Panc1 (cell line): ENCODE measurements at regions not wholly inside any gene's neighbourhood (a gene's known extent, or its start where the extent isn't known, plus 50 kb on each side); places are given as distances from the start of the nearest gene placed in this dataset.

Source experiments
- ATAC-seq: fragments of 200-7000 bp; cut with Tn5 transposase; 2 replicates; pipeline ENCODE4 v1.9.1; 2020; ENCODE audit warnings: mild to moderate bottlenecking, moderate library complexity
- BruUV-seq: library from RNA; stranded (reverse); fragments of 400-500 nt; replicated peaks from 2 replicates; lab custom pipeline; 2021; lab: Mats Ljungman, UMichigan
- CTCF ChIA-PET: fragments of 300-600 bp; sonication (Branson Sonifier 250); formaldehyde crosslinking; loops from one replicate; lab custom pipeline; 2022; ENCODE audit warnings: antibody characterized with exemption; lab: Charles Lee
- POLR2A ChIA-PET: fragments of 300-600 bp; sonication (Branson Sonifier 250); formaldehyde crosslinking; loops from one replicate; lab custom pipeline; 2022; ENCODE audit warnings: antibody characterized with exemption; lab: Charles Lee
- DNase-seq: peaks from one replicate; pipeline ENCODE4 v3.0.0-alpha.2; 2010; ENCODE audit warnings: low read depth, low spot score
- H3K27ac ChIP-seq: 2 replicates; pipeline ENCODE4 v1.5.1; 2011; ENCODE audit warnings: mild to moderate bottlenecking, low read length, inconsistent platforms
- H3K27me3 ChIP-seq: fragments of 200-500 bp; sonication (Bioruptor generic); 2 replicates; pipeline ENCODE4 v1.6.0; 2014; ENCODE audit warnings: low read length, inconsistent platforms; ENCODE audit not compliant: control insufficient read depth, insufficient read depth
- H3K36me3 ChIP-seq: fragments of 200-500 bp; sonication (Bioruptor generic); 2 replicates; pipeline ENCODE4 v1.5.1; 2014; ENCODE audit warnings: inconsistent platforms, mild to moderate bottlenecking, low read length, moderate library complexity; ENCODE audit not compliant: control insufficient read depth, insufficient read depth
- H3K4me1 ChIP-seq: 2 replicates; pipeline ENCODE4 v1.5.1; 2011; ENCODE audit warnings: inconsistent platforms, mild to moderate bottlenecking, low read length, moderate library complexity; ENCODE audit not compliant: control insufficient read depth, insufficient read depth
- H3K4me3 ChIP-seq, 2 experiments: 2 replicates each; pipeline ENCODE4 v1.5.1; 2011 to 2012; ENCODE audit warnings: low read depth in 2 of 2, low read length in 2 of 2, mild to moderate bottlenecking in 2 of 2, inconsistent platforms in 1 of 2, moderate library complexity in 1 of 2
- H3K9me3 ChIP-seq: fragments of 200-500 bp; sonication (Bioruptor generic); 2 replicates; pipeline ENCODE4 v1.5.1; 2014; ENCODE audit warnings: low read depth, mild to moderate bottlenecking, inconsistent platforms, low read length, moderate library complexity; ENCODE audit not compliant: control insufficient read depth, insufficient read depth
- CTCF ChIP-seq: fragments of 450-650 bp; IDR thresholded peaks from 2 replicates; pipeline ENCODE4 v1.5.1; 2017; ENCODE audit warnings: mild to moderate bottlenecking
- POLR2AphosphoS5 ChIP-seq: IDR thresholded peaks from 2 replicates; pipeline ENCODE4 v1.6.1; 2012; ENCODE audit warnings: mild to moderate bottlenecking, low read depth, low read length, moderate library complexity
- REST ChIP-seq, 2 experiments: IDR thresholded peaks; 2 replicates each; pipeline ENCODE4 v1.6.1; 2011 to 2012; ENCODE audit warnings: low read depth in 2 of 2, control low read depth in 1 of 2, low read length in 1 of 2, mild to moderate bottlenecking in 1 of 2, moderate library complexity in 1 of 2; ENCODE audit not compliant: insufficient read depth in 1 of 2
- SIN3A ChIP-seq: IDR thresholded peaks from 2 replicates; pipeline ENCODE4 v1.6.1; 2012; ENCODE audit warnings: low read depth, mild to moderate bottlenecking, low read length, moderate library complexity, borderline replicate concordance; ENCODE audit not compliant: insufficient read depth
- TCF7L2 ChIP-seq: IDR thresholded peaks from 2 replicates; pipeline ENCODE4 v1.6.1; 2011; ENCODE audit warnings: mild to moderate bottlenecking, low read depth, low read length, inconsistent platforms
- in situ Hi-C: cut with HindIII; loops from 2 replicates; pipeline ENCODE4 v1.10.0; 2016; ENCODE audit warnings: low sequenced_read_pairs, low pct_unique_long_range_greater_than_20kb
- intact Hi-C: fragments of 100-400 bp; cut with micrococcal nuclease; formaldehyde crosslinking; loops from one replicate; pipeline ENCODE4 v1.10.0; 2022; ENCODE audit not compliant: unreplicated experiment

GRCh38 chr2:48039209-48039990 is 133.1 kb upstream of the FBXO11 start:
- H3K27ac ChIP-seq, result no peak overlapping the region
- H3K27me3 ChIP-seq, result peaks cover 4% of the 10 kb centered on the region
- in situ Hi-C loops, result no loop called here
- no peak overlapping the region for H3K4me3 ChIP-seq
- no peaks in the 10 kb centered on the region for H3K4me1 ChIP-seq
- intact Hi-C loops, result no loop called here
- H3K9me3 ChIP-seq, result no peaks in the 10 kb centered on the region
- H3K36me3 ChIP-seq, result no peaks in the 10 kb centered on the region
- DNase-seq, result no peak
- TF ChIP-seq CTCF (no peak), TCF7L2 (no peak)
- POLR2A ChIA-PET, result no interaction called here
- no TSS peak for BruUV-seq
- ATAC-seq, result no peak
- CTCF ChIA-PET, result no interaction called here

- intact Hi-C loops (no loop called here), in situ Hi-C loops (no loop called here)
- Histone ChIP-seq H3K4me1 (no peaks in the 10 kb centered on the region), H3K4me3 (no peak overlapping the region), H3K9me3 (no peaks in the 10 kb centered on the region), H3K27ac (no peak overlapping the region), H3K36me3 (no peaks in the 10 kb centered on the region), H3K27me3 (peaks cover 6% of the 10 kb centered on the region)
- DNase-seq (no peak), ATAC-seq (no peak)
- POLR2A ChIA-PET, result no interaction called here
- CTCF ChIA-PET, result no interaction called here
- TF ChIP-seq SIN3A, result no peak
- TF ChIP-seq TCF7L2, result no peak
- TF ChIP-seq CTCF, result no peak
- TF ChIP-seq POLR2AphosphoS5, result no peak
- TF ChIP-seq REST (IDR thresholded peaks at IDR 0.05; ENCODE audit: insufficient read depth in 1 of 2, low read depth in 2 of 2, low read length in 1 of 2), result no peak
- no TSS peak for BruUV-seq
These were observed 136.9 kb upstream of the FBXO11 start for GRCh38 chr2:48043131-48043700.
